GM12878 (cell line): ENCODE measurements at regions not wholly inside any gene's neighbourhood (a gene's known extent, or its start where the extent isn't known, plus 50 kb on each side); places are given as distances from the start of the nearest gene placed in this dataset.

ENCODE experiments used
- ATAC-seq: fragments of 200-7000 bp; cut with Tn5 transposase; 3 replicates; pipeline ENCODE4 v1.9.1; 2020; ENCODE audit warnings: mild to moderate bottlenecking, moderate library complexity
- BruUV-seq: library from RNA; stranded (reverse); fragments of 400-500 nt; replicated peaks from 2 replicates; lab custom pipeline; 2021; lab: Mats Ljungman, UMichigan
- CTCF ChIA-PET: fragments of 300-600 bp; sonication (Branson Sonifier 250); formaldehyde crosslinking; extraction: SDS; loops from one replicate; lab custom pipeline; 2021; ENCODE audit warnings: inconsistent platforms; lab: Yijun Ruan, JAX
- POLR2A ChIA-PET: fragments of 350-600 bp; formaldehyde crosslinking; extraction: SDS; loops from one replicate; lab custom pipeline; 2021; ENCODE audit warnings: inconsistent platforms; lab: Charles Lee
- RAD21 ChIA-PET: fragments of 300-600 bp; sonication (Branson Sonifier 250); formaldehyde crosslinking; loops from one replicate; lab custom pipeline; 2023; ENCODE audit warnings: antibody characterized with exemption; ENCODE audit not compliant: unreplicated experiment; lab: Charles Lee
- SMC1A ChIA-PET: fragments of 300-600 bp; sonication (Branson Sonifier 250); formaldehyde crosslinking; loops from one replicate; lab custom pipeline; 2023; ENCODE audit not compliant: unreplicated experiment, uncharacterized antibody; lab: Charles Lee
- DNase-seq: peaks from one replicate; pipeline ENCODE4 v3.0.0-alpha.2; 2011; ENCODE audit warnings: low read depth, low spot score
- FAIRE-seq: peaks from 3 replicates; lab custom pipeline; 2011; peaks lifted over from hg19 to GRCh38; lab: Jason Lieb, UNC
- H2AFZ ChIP-seq: 2 replicates; pipeline ENCODE4 v1.6.0; 2011; ENCODE audit warnings: low read depth, low read length, control low read depth; ENCODE audit not compliant: control insufficient read depth
- H3K27ac ChIP-seq: 2 replicates; pipeline ENCODE4 v1.5.1; 2011; ENCODE audit warnings: control low read depth; ENCODE audit not compliant: control insufficient read depth, insufficient read depth
- H3K27me3 ChIP-seq, 2 experiments: replicated peaks in 1 of 2; 2 replicates each; pipeline versions ENCODE4 v1.6.0 to v1.6.1; 2011; ENCODE audit warnings: low read length in 1 of 2; ENCODE audit not compliant: control insufficient read depth in 2 of 2, insufficient read depth in 2 of 2
- H3K36me3 ChIP-seq, 2 experiments: 2 replicates each; pipeline ENCODE4 v1.5.1; 2011; ENCODE audit warnings: low read length in 1 of 2; ENCODE audit not compliant: control insufficient read depth in 2 of 2, insufficient read depth in 2 of 2
- H3K4me1 ChIP-seq: 2 replicates; pipeline ENCODE4 v1.6.1; 2011; ENCODE audit warnings: mild to moderate bottlenecking, low read length, moderate library complexity, mixed read lengths; ENCODE audit not compliant: control insufficient read depth, insufficient read depth
- H3K4me2 ChIP-seq: 2 replicates; pipeline ENCODE4 v1.6.0; 2011; ENCODE audit warnings: control low read depth; ENCODE audit not compliant: control insufficient read depth, insufficient read depth
- H3K4me3 ChIP-seq: fragments of 200-600 bp; sonication (generic); 2 replicates; pipeline ENCODE4 v1.5.1; 2016
- H3K79me2 ChIP-seq: 2 replicates; pipeline ENCODE4 v1.6.0; 2011; ENCODE audit warnings: low read length; ENCODE audit not compliant: control insufficient read depth, insufficient read depth
- H3K9ac ChIP-seq: 2 replicates; pipeline ENCODE4 v1.8.0; 2011; ENCODE audit warnings: low read length, control low read depth, mixed read lengths; ENCODE audit not compliant: control insufficient read depth, insufficient read depth
- H3K9me3 ChIP-seq: replicated peaks from 3 replicates; pipeline ENCODE4 v1.5.1; 2011; ENCODE audit warnings: mild to moderate bottlenecking, low read length; ENCODE audit not compliant: control insufficient read depth, insufficient read depth
- H4K20me1 ChIP-seq: 2 replicates; pipeline ENCODE4 v1.6.0; 2011; ENCODE audit not compliant: control insufficient read depth, insufficient read depth
- ATF2 ChIP-seq: IDR thresholded peaks from 2 replicates; pipeline ENCODE4 v1.6.1; 2012; ENCODE audit warnings: low read length, inconsistent platforms
- ATF7 ChIP-seq: fragments of 450-650 bp; IDR thresholded peaks from 2 replicates; pipeline ENCODE4 v1.6.1; 2016; ENCODE audit warnings: low read depth, mild to moderate bottlenecking
- BACH1 ChIP-seq: fragments of 450-650 bp; IDR thresholded peaks from 2 replicates; pipeline ENCODE4 v1.6.1; 2017; ENCODE audit warnings: mild to moderate bottlenecking, borderline replicate concordance
- BRCA1 ChIP-seq: IDR thresholded peaks from 2 replicates; pipeline ENCODE4 v1.6.1; 2011; ENCODE audit warnings: low read depth, low read length, improper control_type of control experiment
- ESRRA ChIP-seq: IDR thresholded peaks from 2 replicates; pipeline ENCODE4 v1.6.1; 2012; ENCODE audit warnings: mild to moderate bottlenecking, low read length, improper control_type of control experiment
- ETV6 ChIP-seq, 2 experiments: fragments of 450-650 bp in 1 of 2; IDR thresholded peaks in 1 of 2; conservative IDR thresholded peaks in 1 of 2; 2 replicates each; pipeline ENCODE4 v1.6.1; 2014; ENCODE audit warnings: antibody characterized with exemption in 1 of 2, borderline replicate concordance in 1 of 2, low read depth in 1 of 2, mild to moderate bottlenecking in 1 of 2, moderate library complexity in 1 of 2
- GATAD2B ChIP-seq: fragments of 450-650 bp; conservative IDR thresholded peaks from 2 replicates; pipeline ENCODE4 v1.6.1; 2017; ENCODE audit warnings: low read depth, mild to moderate bottlenecking, moderate library complexity
- HDGF ChIP-seq: fragments of 450-650 bp; IDR thresholded peaks from 2 replicates; pipeline ENCODE4 v1.6.1; 2016; ENCODE audit warnings: antibody characterized with exemption
- IKZF2 ChIP-seq, 2 experiments: fragments of 450-650 bp; IDR thresholded peaks; 2 replicates each; pipeline ENCODE4 v1.6.1; 2017; ENCODE audit warnings: mild to moderate bottlenecking in 2 of 2, moderate library complexity in 2 of 2
- KLF5 ChIP-seq: fragments of 450-650 bp; IDR thresholded peaks from 2 replicates; pipeline ENCODE4 v1.6.1; 2014; ENCODE audit warnings: mild to moderate bottlenecking; ENCODE audit not compliant: partially characterized antibody
- NFXL1 ChIP-seq: fragments of 450-650 bp; IDR thresholded peaks from 2 replicates; pipeline ENCODE4 v1.6.1; 2017; ENCODE audit warnings: antibody characterized with exemption, mild to moderate bottlenecking, borderline replicate concordance
- POU2F2 ChIP-seq: IDR thresholded peaks from 3 replicates; pipeline ENCODE4 v1.6.1; 2011; ENCODE audit warnings: low read depth, mild to moderate bottlenecking, low read length, borderline replicate concordance
- SMARCA5 ChIP-seq: fragments of 450-650 bp; IDR thresholded peaks from 2 replicates; pipeline ENCODE4 v1.6.1; 2017; ENCODE audit warnings: mild to moderate bottlenecking
- WRNIP1 ChIP-seq: IDR thresholded peaks from 2 replicates; pipeline ENCODE4 v1.6.1; 2011; ENCODE audit warnings: low read depth, low read length, improper control_type of control experiment, borderline replicate concordance
- ZBTB4 ChIP-seq: fragments of 450-650 bp; formaldehyde crosslinking; IDR thresholded peaks from 2 replicates; pipeline ENCODE4 v1.4.0; 2022; ENCODE audit warnings: mild to moderate bottlenecking, moderate library complexity
- WGBS: methylation state at CpG from one replicate; pipeline ENCODE4 v1.1.6; 2016; ENCODE audit warnings: low lambda C conversion rate; ENCODE audit not compliant: insufficient replicate concordance, insufficient coverage; ENCODE audit errors: missing lambda C conversion rate; 5-methylcytosine and 5-hydroxymethylcytosine counted together
- in situ Hi-C: fragments of 300-500 bp; cut with MboI; formaldehyde crosslinking; loops from 9 replicates; pipeline ENCODE4 v1.14.3; 2018; ENCODE audit warnings: mixed read lengths
- intact Hi-C: fragments of 100-400 bp; cut with micrococcal nuclease; formaldehyde crosslinking; loops from one replicate; pipeline ENCODE4 v1.14.2; 2022; ENCODE audit not compliant: unreplicated experiment

- ChIA-PET POLR2A (no interaction called here), CTCF (no interaction called here), RAD21 (no interaction called here), SMC1A (no interaction called here)
- DNase-seq, result no peak
- no peaks in the 10 kb centered on the region for H4K20me1 ChIP-seq
- intact Hi-C loops, result no loop called here
- WGBS, result 40% methylated on average over 1 of the region's 1 CpG
- ATAC-seq, result no peak
- no peak overlapping the region for H3K9ac ChIP-seq
- no peaks in the 10 kb centered on the region; the same call in 2 of the 3 replicates for H3K9me3 ChIP-seq
- H3K4me3 ChIP-seq, result no peak overlapping the region
- no peak overlapping the region for H2AFZ ChIP-seq
- H3K27ac ChIP-seq, result no peak overlapping the region
- TF ChIP-seq HDGF (no peak), GATAD2B (no peak), BACH1 (no peak), WRNIP1 (no peak), ZBTB4 (CRISPR knock-in tag) (no peak), ESRRA (no peak), ATF2 (no peak), KLF5 (no peak), POU2F2 (no peak), ETV6 (conservative IDR thresholded peaks at IDR 0.05 in 1 of 2, IDR thresholded peaks at IDR 0.05 in 1 of 2; ENCODE audit: borderline replicate concordance in 1 of 2, low read depth in 1 of 2) (no peak), IKZF2 (IDR thresholded peaks at IDR 0.05) (no peak), ATF7 (no peak), NFXL1 (no peak), BRCA1 (no peak), SMARCA5 (no peak)
- no TSS peak for BruUV-seq
- in situ Hi-C loops, result no loop called here
- no peak overlapping the region for H3K4me2 ChIP-seq
- H3K36me3 ChIP-seq, result no peaks in the 10 kb centered on the region
- H3K4me1 ChIP-seq, result no peaks in the 10 kb centered on the region
- H3K79me2 ChIP-seq, result no peaks in the 10 kb centered on the region
- H3K27me3 ChIP-seq, result no peaks in the 10 kb centered on the region
- FAIRE-seq, result no peak
These were observed 570.9 kb upstream of the GRIN3A start for GRCh38 chr9:102309379-102309778.
